Osteocyte (in vitro differentiated cells): ENCODE measurements at regions not wholly inside any gene's neighbourhood (a gene's known extent, or its start where the extent isn't known, plus 50 kb on each side); places are given as distances from the start of the nearest gene placed in this dataset.

Experiments used
- DNase-seq: peaks from one replicate; pipeline ENCODE4 v3.0.0; 2021; ENCODE audit warnings: mixed read lengths; ENCODE audit not compliant: unreplicated experiment; ENCODE audit errors: extremely low spot score
- H3K27ac Mint-ChIP-seq: one replicate; pipeline ENCODE4 v1.8.0; 2021; ENCODE audit warnings: mild to moderate bottlenecking, mixed read lengths; ENCODE audit not compliant: unreplicated experiment
- H3K27me3 Mint-ChIP-seq: one replicate; pipeline ENCODE4 v1.8.0; 2021; ENCODE audit warnings: mixed read lengths; ENCODE audit not compliant: unreplicated experiment
- H3K36me3 Mint-ChIP-seq: one replicate; pipeline ENCODE4 v1.8.0; 2021; ENCODE audit warnings: mixed read lengths; ENCODE audit not compliant: unreplicated experiment
- H3K4me1 Mint-ChIP-seq: one replicate; pipeline ENCODE4 v1.8.0; 2021; ENCODE audit warnings: mixed read lengths; ENCODE audit not compliant: unreplicated experiment
- H3K4me3 Mint-ChIP-seq: one replicate; pipeline ENCODE4 v1.8.0; 2021; ENCODE audit warnings: mild to moderate bottlenecking, moderate library complexity, mixed read lengths; ENCODE audit not compliant: unreplicated experiment
- H3K9me3 Mint-ChIP-seq: one replicate; pipeline ENCODE4 v1.8.0; 2021; ENCODE audit warnings: mixed read lengths; ENCODE audit not compliant: unreplicated experiment
- TF ChIP-seq, protein P1 (sequence below): fragments of 200-600 bp; sonication (generic); IDR thresholded peaks from 2 replicates; pipeline ENCODE4 v1.5.0; 2021; ENCODE audit warnings: antibody characterized with exemption, mild to moderate bottlenecking, moderate library complexity

DNA sequence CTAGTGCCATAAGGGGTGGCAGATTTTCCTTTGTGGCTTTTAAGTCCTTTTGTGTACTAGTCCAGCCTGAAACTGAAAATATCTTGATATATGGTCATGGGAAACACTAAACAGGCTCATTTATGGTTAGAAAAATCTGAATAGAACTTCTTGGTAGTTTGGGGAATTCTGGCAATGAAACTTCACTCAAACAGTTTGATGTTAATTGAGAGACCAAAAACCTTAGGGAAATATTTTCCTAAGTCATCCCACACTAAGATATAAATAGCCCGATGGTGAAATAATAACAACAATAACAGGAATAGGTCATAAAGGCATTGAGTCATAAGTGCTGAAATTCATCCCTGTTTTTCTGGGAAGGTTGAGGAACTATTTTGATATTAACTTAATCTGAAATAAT is 146.2 kb upstream of the SMLR1 start:
- Mint-ChIP-seq H3K27ac (peak overlapping the region; percentile 51), H3K9me3 (peaks cover 16% of the 10 kb centered on the region), H3K4me3 (no peak overlapping the region), H3K4me1 (peaks cover 23% of the 10 kb centered on the region), H3K27me3 (peaks cover 3% of the 10 kb centered on the region), H3K36me3 (peaks cover 3% of the 10 kb centered on the region)
- TF ChIP-seq, protein P1, sequence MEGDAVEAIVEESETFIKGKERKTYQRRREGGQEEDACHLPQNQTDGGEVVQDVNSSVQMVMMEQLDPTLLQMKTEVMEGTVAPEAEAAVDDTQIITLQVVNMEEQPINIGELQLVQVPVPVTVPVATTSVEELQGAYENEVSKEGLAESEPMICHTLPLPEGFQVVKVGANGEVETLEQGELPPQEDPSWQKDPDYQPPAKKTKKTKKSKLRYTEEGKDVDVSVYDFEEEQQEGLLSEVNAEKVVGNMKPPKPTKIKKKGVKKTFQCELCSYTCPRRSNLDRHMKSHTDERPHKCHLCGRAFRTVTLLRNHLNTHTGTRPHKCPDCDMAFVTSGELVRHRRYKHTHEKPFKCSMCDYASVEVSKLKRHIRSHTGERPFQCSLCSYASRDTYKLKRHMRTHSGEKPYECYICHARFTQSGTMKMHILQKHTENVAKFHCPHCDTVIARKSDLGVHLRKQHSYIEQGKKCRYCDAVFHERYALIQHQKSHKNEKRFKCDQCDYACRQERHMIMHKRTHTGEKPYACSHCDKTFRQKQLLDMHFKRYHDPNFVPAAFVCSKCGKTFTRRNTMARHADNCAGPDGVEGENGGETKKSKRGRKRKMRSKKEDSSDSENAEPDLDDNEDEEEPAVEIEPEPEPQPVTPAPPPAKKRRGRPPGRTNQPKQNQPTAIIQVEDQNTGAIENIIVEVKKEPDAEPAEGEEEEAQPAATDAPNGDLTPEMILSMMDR = no peak
- no peak for DNase-seq

DNA sequence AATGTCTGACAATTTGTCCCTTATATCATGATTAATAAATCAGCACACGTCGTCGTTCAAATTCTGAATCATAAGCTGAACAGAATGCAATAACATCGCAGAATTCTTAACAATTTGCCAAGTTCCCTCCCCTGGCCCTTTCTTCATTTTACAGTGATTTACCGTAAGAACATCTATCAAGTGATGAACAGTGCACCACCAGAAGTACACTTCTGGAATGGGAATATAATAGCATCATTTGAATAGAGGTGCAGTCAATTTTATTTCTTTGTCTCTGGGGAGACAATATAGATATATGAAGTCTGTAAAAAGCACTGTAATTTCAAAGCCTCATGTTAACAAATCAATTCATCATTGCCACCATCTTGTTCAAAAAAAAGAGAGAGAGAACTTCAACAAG is 145.1 kb upstream of the SMLR1 start:
- peaks cover 3% of the 10 kb centered on the region for H3K36me3 Mint-ChIP-seq

DNA sequence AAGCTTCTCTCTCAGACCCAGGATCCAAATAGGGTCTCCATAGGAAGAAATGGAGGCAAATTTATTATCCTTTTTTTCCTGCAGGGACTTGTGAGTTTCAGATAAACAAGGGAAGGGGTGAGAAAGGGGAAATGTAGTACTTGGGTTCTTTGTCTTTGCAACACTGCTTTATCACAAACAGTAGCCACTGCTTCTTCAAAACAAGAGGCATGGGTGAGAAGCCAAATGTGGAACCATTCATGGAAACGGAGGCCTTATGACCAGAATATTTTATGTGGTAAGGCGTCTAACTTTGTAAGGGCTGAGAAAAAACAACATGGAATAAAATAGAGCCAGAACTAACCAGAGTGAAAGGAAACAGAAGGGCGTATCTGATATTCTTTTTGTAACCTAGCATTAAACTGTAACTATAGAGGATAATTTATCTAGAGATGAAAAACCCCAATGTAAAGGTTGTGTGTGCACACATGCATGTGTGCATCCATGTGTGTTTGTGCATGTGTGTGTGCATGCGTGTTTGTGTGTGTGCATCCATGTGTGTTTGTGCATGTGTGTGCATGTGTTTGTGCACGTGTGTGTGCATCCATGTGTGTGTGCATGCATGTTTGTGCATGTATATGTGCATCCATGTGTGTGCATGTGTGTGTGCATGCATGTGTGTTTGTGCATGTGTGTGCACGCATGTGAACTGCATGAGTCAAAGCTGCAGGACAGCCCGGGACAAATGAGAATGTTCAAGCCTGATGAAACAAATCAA is 143.3 kb upstream of the SMLR1 start:
- peaks cover 3% of the 10 kb centered on the region for H3K27me3 Mint-ChIP-seq
- TF ChIP-seq, protein P1 = no peak
- no peak overlapping the region for H3K4me3 Mint-ChIP-seq
- H3K4me1 Mint-ChIP-seq = peaks cover 21% of the 10 kb centered on the region
- no peak overlapping the region for H3K27ac Mint-ChIP-seq
- H3K36me3 Mint-ChIP-seq = no peaks in the 10 kb centered on the region
- no peaks in the 10 kb centered on the region for H3K9me3 Mint-ChIP-seq
- no peak for DNase-seq

More for the DNA sequence above, 145.1 kb upstream of the SMLR1 start:
- DNase-seq = no peak
- TF ChIP-seq, protein P1 = no peak
- Mint-ChIP-seq H3K4me3 (no peak overlapping the region), H3K27me3 (peaks cover 3% of the 10 kb centered on the region), H3K4me1 (peaks cover 21% of the 10 kb centered on the region), H3K27ac (no peak overlapping the region), H3K9me3 (peaks cover 13% of the 10 kb centered on the region)

DNA sequence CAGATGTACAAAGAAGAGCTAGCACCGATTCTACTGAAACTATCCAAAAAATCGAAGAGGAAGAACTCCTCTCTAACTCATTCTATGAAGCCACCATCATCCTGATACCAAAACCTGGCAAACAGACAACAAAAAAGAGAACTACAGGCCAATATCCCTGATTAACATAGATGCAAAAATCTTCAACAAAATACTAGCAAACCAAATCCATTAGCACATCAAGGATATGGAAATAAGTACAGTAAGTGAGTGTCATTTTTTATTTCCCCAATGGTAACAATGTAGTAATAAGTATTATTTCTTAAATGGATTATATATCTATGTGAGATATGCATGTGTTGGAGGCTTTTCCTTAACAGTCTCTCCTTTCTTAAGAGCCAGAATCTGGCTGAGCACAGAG is 134.5 kb upstream of the SMLR1 start:
- no peaks in the 10 kb centered on the region for H3K36me3 Mint-ChIP-seq
- DNase-seq = no peak
- H3K4me1 Mint-ChIP-seq = no peaks in the 10 kb centered on the region
- no peaks in the 10 kb centered on the region for H3K27me3 Mint-ChIP-seq
- H3K9me3 Mint-ChIP-seq = no peaks in the 10 kb centered on the region
- no peak overlapping the region for H3K4me3 Mint-ChIP-seq
- no peak overlapping the region for H3K27ac Mint-ChIP-seq
- TF ChIP-seq, protein P1 = no peak

DNA sequence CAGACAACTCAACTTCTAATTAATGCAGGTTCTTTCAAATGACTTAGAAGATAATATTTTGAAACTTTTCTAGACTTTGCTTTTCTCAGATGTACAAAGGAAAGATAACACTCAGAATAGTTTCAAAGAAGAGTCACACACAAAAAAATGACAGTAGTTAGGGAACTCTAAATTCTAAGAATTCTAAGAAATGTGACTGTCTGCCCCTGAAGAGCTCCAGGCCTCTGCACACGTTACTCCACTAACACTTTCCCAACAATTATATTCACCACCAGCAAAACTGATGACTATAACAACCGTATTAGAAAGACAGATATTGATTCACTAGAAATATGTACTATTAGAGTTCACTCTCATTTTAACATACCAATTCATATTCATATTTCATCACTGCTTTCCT is 133.3 kb upstream of the SMLR1 start:
- no peaks in the 10 kb centered on the region for H3K36me3 Mint-ChIP-seq
- H3K27ac Mint-ChIP-seq = no peak overlapping the region
- peaks cover 3% of the 10 kb centered on the region for H3K4me1 Mint-ChIP-seq
- no peak overlapping the region for H3K4me3 Mint-ChIP-seq
- no peak for DNase-seq
- H3K9me3 Mint-ChIP-seq = no peaks in the 10 kb centered on the region
- H3K27me3 Mint-ChIP-seq = no peaks in the 10 kb centered on the region
- TF ChIP-seq, protein P1 = no peak
